GM19023 (cell line): ENCODE measurements at regions not wholly inside any gene's neighbourhood (a gene's known extent, or its start where the extent isn't known, plus 50 kb on each side); places are given as distances from the start of the nearest gene placed in this dataset.
"Not testable (repeated sequence)": the region's sequence is repeated elsewhere in the genome, so short reads cannot be mapped to it uniquely, and the experiment has no call there.

Source experiments
- ATAC-seq: cut with Tn5 transposase; IDR thresholded peaks from one replicate; pipeline ENCODE4 v1.9.1; 2021; ENCODE audit warnings: mild to moderate bottlenecking, moderate library complexity; ENCODE audit not compliant: unreplicated experiment

DNA sequence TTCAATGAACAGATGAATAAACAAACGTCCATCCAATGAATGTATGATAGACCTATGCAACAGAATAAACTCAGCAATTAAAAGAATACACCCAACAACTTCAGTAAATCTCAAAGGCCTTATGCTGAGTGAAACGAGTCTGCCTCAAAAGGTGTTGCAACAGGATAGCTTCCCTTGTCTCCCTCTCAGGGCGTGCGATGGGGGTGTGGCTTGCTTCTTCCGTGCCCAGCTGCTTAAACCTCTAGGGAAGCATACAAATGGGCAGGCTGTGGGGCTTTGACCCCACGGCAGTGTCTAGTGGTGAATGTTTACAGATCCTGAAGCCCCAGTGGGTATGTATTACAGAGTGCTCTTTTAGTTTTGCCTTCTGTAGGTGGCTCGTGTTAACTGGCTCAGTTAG is 87.0 kb upstream of the CCL21 start:
- no peak for ATAC-seq

DNA sequence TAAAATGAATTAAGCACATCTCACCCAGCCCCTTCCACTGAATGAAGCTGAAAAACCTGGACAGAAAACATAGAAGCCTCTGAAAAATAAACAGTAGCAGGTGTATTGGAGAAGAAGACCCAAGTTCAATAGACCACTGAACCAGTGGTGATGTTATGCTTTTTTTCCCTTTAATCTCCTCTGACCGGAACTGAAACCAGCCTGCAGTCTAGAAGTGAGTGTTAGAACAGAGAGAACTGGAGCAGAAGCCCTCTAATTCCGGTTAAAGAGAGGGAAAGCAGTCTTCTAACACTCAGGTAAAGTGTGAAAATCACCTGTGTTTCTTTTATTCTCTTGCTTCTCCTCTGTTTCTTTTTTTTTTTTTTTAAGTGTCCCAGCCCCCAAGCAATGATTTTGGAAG is 83.5 kb upstream of the CCL21 start:
- no peak for ATAC-seq

DNA sequence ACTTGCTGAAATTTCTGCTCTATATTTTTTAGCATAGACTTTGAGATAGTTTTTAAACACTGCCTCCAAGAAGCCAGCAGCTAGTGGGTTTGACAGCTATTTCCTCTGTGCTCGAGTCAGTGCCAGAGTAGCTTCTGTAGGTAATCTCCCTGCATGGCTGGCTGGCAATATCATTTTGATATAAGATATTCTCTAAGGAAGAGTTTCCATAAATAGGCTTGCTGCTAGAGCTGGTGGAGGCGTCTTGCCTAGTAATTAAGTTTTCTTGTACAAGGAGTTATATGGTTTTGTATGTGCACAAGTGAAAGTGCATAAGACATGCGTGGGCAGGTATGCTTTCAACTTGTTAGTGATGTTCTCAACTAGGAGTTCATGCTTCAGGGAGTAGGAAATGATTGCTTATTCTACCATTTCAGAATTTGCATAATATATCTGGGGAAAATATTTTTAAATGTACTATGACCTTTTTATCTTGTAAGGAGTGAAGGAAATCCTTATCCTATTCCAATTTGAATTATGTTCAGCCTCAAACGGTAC is 74.1 kb upstream of the CCL21 start:
- ATAC-seq: no peak

DNA sequence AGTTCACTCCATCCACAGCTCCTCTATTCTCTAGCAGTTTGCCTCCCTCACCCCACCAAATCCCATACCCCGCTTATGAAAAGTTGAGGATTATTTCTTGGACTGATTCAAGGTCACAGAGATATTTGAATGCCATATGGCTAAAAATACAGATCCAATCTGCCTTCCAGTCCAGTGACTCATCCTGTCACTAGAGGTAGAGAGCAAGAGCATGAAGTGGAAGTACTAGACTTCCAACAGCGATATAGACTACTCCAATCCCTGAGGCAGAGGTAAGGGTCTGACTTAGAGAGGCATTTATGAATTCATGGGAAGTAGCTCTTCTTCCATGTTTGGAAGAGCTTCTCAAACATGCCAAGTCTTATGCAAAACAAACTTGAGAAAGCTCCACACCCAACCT is 72.4 kb upstream of the CCL21 start:
- ATAC-seq: no peak

DNA sequence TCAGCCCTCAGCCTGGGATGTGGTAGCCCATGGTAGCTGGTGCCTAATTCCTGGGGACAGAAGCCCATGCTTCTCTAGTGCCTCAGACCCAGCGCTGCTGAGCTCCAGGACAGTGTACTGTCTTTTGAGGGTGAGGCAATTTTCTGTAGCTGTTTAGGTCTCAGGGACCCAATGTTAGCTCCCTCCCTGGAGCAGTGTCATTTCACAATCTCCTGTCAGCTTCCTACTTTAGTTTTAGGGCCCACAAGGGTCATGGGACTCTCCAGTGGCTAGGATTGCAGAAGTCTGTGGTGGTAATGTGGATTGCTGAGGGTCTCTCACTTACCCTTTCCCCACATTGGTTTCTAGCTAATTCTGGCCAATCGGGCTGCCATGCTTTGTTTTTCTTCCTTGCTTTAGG is 67.7 kb upstream of the CCL21 start:
- ATAC-seq: no peak

DNA sequence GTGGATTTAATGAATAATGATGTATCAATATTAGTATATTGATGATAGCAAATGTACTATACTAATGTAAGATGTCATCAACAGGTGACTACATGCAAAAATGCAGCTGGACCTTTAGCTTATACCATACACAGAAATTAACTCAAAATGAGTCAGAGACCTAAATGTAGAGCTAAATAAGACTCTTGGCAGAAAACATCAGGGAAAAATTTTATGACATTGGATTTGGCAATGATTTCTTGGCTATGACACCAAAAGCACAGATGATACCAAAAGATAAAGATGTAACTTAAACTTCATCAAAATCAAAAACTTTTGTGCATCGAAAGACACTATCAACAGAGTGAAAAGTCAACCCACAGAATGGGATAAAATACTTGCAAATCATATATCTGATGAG is 64.0 kb upstream of the CCL21 start:
- ATAC-seq: no peak

DNA sequence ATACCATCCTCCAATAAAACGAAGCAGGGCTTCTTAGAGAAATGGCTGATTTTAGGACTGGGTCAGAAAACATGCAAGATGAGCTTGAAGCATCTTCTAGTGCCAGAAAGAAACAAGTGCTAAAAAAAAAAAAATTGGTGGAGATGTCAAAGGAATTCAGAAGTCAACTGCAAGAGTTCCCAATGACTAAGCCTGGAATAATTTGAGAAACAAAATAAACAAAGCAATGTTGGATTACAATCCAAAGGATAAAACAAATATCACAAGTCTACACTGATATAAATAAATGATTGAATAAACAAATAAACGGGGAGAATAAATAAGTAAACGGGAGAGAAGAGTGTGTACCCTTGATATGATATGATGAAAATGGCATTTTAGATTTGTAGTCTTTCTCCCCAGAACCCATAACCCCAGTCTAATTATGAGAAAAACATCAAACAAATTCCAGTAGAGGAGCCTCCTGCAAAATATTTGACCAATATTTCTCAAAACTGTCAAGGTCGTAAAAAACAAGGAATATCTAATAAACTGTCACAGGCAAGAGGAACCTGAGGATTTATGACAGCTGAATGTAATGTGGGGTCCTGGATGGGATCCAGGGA is 63.5 kb upstream of the CCL21 start:
- no peak for ATAC-seq

DNA sequence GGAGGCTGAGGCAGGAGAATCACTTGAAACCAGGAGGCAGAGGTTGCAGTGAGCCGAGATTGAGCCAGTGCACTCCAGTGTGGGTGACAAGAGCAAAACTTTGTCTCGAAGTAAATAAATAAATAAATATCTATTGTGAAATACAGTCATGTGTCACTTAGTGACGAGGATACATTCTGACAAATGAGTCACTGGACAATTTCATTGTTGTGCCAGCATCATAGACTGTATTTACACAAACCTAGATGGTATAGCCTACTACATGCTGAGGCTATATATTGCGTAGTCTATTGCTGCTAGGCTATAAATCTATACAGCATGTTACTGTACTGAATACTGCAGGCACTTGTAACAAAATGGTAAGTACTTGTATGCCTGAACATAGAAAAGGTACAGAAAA is 61.1 kb upstream of the CCL21 start:
- no peak for ATAC-seq

DNA sequence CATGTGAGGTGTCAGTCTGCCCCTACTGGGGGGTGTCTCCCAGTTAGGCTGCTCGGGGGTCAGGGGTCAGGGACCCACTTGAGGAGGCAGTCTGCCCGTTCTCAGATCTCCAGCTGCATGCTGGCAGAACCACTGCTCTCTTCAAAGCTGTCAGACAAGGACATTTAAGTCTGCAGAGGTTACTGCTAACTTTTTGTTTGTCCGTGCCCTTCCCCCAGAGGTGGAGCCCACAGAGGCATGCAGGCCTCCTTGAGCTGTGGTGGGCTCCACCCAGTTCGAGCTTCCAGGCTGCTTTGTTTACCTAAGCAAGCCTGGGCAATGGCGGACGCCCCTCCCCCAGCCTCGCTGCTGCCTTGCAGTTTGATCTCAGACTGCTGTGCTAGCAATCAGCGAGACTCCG is 57.2 kb upstream of the CCL21 start:
- not testable (repeated sequence) for ATAC-seq

DNA sequence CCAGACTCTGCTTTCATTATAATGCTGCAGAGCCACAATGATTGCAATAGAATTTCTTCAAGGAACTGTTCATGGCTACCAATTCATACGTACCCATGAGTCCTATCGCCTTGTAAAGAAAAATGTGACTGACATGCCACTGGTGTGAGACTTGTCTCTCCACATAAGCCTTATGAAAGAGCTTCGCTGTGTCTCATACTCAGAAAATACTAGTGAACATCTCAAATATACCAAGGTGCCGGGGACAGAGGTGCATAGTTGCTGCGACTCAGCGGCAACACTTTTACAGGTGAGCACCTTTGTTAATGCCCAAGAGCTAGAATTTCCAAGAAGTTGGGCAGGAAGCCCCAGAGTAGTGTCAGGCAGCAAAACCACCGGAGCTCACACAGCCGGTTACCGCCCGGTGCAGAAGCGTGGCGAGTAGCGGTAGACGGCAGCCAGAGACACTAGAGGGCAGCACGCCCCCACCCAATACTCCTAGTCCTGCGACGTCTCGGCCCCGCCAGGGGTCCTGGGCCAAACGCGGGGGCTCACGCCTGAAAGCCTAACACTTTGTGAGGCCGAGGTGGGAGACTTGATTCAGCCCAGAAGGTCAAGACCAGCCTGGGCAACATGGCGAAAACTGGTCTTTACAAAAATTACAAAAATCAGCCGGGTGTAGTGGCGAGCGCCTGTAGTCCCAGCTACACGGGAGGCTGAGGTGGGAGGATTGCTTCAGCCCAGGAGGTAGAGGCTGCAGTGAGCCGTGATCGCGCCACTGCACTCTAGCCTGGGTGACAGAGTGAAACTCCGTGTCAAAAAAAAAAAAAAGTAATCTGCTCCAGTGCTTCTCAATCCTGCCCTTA is 50.5 kb upstream of the CCL21 start:
- not testable (repeated sequence) for ATAC-seq
